Liver (tissue), 8 donors: ENCODE measurements at regions not wholly inside any gene's neighbourhood (a gene's known extent, or its start where the extent isn't known, plus 50 kb on each side); places are given as distances from the start of the nearest gene placed in this dataset.

ENCODE experiments used
- DNase-seq: peaks from one replicate; pipeline ENCODE4 v3.0.0-alpha.2; 2017; ENCODE audit warnings: low spot score
- H3K27ac ChIP-seq, 2 donors: one replicate each; pipeline ENCODE4 v1.7.0; 2013; ENCODE audit warnings: inconsistent platforms in 2 of 2, low read length in 2 of 2, control low read depth in 1 of 2, low read depth in 1 of 2, mild to moderate bottlenecking in 1 of 2
- H3K27me3 ChIP-seq, 4 donors: one replicate each; pipeline versions ENCODE4 v1.6.1 to v1.7.0; 2013; ENCODE audit warnings: low read length in 3 of 4, inconsistent platforms in 1 of 4, mild to moderate bottlenecking in 1 of 4, moderate library complexity in 1 of 4; ENCODE audit not compliant: control insufficient read depth in 4 of 4, insufficient read depth in 4 of 4
- H3K36me3 ChIP-seq, 4 donors: one replicate each; pipeline versions ENCODE4 v1.6.1 to v1.7.0; 2013; ENCODE audit warnings: low read length in 3 of 4, mild to moderate bottlenecking in 3 of 4, low read depth in 1 of 4, moderate library complexity in 1 of 4; ENCODE audit not compliant: control insufficient read depth in 4 of 4, insufficient read depth in 3 of 4
- H3K4me1 ChIP-seq, 4 donors: one replicate each; pipeline versions ENCODE4 v1.6.1 to v1.7.0; 2013; ENCODE audit warnings: low read length in 3 of 4, mild to moderate bottlenecking in 3 of 4, moderate library complexity in 1 of 4; ENCODE audit not compliant: control insufficient read depth in 4 of 4, insufficient read depth in 4 of 4
- H3K4me3 ChIP-seq, 3 donors: one replicate each; pipeline versions ENCODE4 v1.6.1 to v1.7.0; 2013; ENCODE audit warnings: low read length in 3 of 3, control low read depth in 1 of 3, low read depth in 1 of 3, mild to moderate bottlenecking in 1 of 3
- H3K9ac ChIP-seq, 2 donors: one replicate each; pipeline ENCODE4 v1.7.0; 2013; ENCODE audit warnings: low read length in 2 of 2, mild to moderate bottlenecking in 2 of 2, moderate library complexity in 2 of 2, control low read depth in 1 of 2, low read depth in 1 of 2
- H3K9me3 ChIP-seq, 4 donors: one replicate each; pipeline versions ENCODE4 v1.6.1 to v1.7.0; 2013; ENCODE audit warnings: low read length in 3 of 4; ENCODE audit not compliant: control insufficient read depth in 4 of 4
- EGR1 ChIP-seq, 2 donors: IDR thresholded peaks; 2 replicates each; pipeline ENCODE4 v1.6.1; 2016 to 2018; ENCODE audit warnings: antibody characterized with exemption in 2 of 2, low read depth in 2 of 2
- GABPA ChIP-seq, 2 donors: IDR thresholded peaks in 1 of 2; conservative IDR thresholded peaks in 1 of 2; 2 replicates each; pipeline ENCODE4 v1.6.1; 2016; ENCODE audit warnings: antibody characterized with exemption in 2 of 2, mild to moderate bottlenecking in 1 of 2, moderate library complexity in 1 of 2
- HNF4A ChIP-seq, 2 donors: conservative IDR thresholded peaks; 2 replicates each; pipeline ENCODE4 v1.6.1; 2016; ENCODE audit warnings: antibody characterized with exemption in 2 of 2, mild to moderate bottlenecking in 2 of 2
- HNF4G ChIP-seq: IDR thresholded peaks from 2 replicates; pipeline ENCODE4 v1.6.1; 2016; ENCODE audit warnings: antibody characterized with exemption
- JUND ChIP-seq, 2 donors: IDR thresholded peaks; 2 replicates each; pipeline ENCODE4 v1.6.1; 2016; ENCODE audit warnings: antibody characterized with exemption in 2 of 2
- NR2F2 ChIP-seq: IDR thresholded peaks from 2 replicates; pipeline ENCODE4 v1.6.1; 2016; ENCODE audit warnings: antibody characterized with exemption
- REST ChIP-seq: IDR thresholded peaks from 2 replicates; pipeline ENCODE4 v1.6.1; 2016; ENCODE audit warnings: antibody characterized with exemption, mild to moderate bottlenecking
- RXRA ChIP-seq, 2 donors: IDR thresholded peaks; 2 replicates each; pipeline ENCODE4 v1.6.1; 2017 to 2018; ENCODE audit warnings: antibody characterized with exemption in 2 of 2, mild to moderate bottlenecking in 1 of 2
- SP1 ChIP-seq: IDR thresholded peaks from 2 replicates; pipeline ENCODE4 v1.6.1; 2018; ENCODE audit warnings: antibody characterized with exemption, mild to moderate bottlenecking
- YY1 ChIP-seq: IDR thresholded peaks from 2 replicates; pipeline ENCODE4 v1.6.1; 2016; ENCODE audit warnings: antibody characterized with exemption, mild to moderate bottlenecking
- ZBTB33 ChIP-seq: IDR thresholded peaks from 2 replicates; pipeline ENCODE4 v1.6.1; 2016; ENCODE audit warnings: antibody characterized with exemption
- WGBS: extraction: QIAGEN DNeasy Blood & Tissue Kit; methylation state at CpG from one replicate; pipeline ENCODE4 v1.1.7; 2013; 5-methylcytosine and 5-hydroxymethylcytosine counted together
- TF ChIP-seq, protein P1 (sequence below): fragments of 150-350 bp; IDR thresholded peaks from 2 replicates; pipeline ENCODE4 v1.5.1; 2017; ENCODE audit warnings: improper control_type of control experiment, low read depth, low read length; ENCODE audit not compliant: missing input control
- TF ChIP-seq, protein P2 (sequence below): IDR thresholded peaks from 2 replicates; pipeline ENCODE4 v1.6.1; 2016; ENCODE audit warnings: antibody characterized with exemption
- donor health status: healthy.
- donor health status: healthy.
- donor health status: healthy.
- donor health status: healthy.
- donor health status: healthy.

- Histone ChIP-seq H3K4me1 (no peaks in the 10 kb centered on the region), H3K9me3 (no peaks in the 10 kb centered on the region), H3K27me3 (no peaks in the 10 kb centered on the region), H3K9ac (no peak overlapping the region), H3K27ac (no peak overlapping the region), H3K4me3 (no peak overlapping the region), H3K36me3 (no peaks in the 10 kb centered on the region)
- no peak for DNase-seq
- 72% methylated on average over 6 of the region's 6 CpGs for WGBS
- TF ChIP-seq NR2F2 (no peak), GABPA (IDR thresholded peaks at IDR 0.05 in 1 of 2, conservative IDR thresholded peaks at IDR 0.05 in 1 of 2) (no peak), EGR1 (IDR thresholded peaks at IDR 0.05; ENCODE audit: low read depth in 2 of 2) (no peak), HNF4A (conservative IDR thresholded peaks at IDR 0.05) (no peak), JUND (IDR thresholded peaks at IDR 0.05) (no peak), HNF4G (no peak), ZBTB33 (no peak), REST (no peak)
- TF ChIP-seq, protein P1, sequence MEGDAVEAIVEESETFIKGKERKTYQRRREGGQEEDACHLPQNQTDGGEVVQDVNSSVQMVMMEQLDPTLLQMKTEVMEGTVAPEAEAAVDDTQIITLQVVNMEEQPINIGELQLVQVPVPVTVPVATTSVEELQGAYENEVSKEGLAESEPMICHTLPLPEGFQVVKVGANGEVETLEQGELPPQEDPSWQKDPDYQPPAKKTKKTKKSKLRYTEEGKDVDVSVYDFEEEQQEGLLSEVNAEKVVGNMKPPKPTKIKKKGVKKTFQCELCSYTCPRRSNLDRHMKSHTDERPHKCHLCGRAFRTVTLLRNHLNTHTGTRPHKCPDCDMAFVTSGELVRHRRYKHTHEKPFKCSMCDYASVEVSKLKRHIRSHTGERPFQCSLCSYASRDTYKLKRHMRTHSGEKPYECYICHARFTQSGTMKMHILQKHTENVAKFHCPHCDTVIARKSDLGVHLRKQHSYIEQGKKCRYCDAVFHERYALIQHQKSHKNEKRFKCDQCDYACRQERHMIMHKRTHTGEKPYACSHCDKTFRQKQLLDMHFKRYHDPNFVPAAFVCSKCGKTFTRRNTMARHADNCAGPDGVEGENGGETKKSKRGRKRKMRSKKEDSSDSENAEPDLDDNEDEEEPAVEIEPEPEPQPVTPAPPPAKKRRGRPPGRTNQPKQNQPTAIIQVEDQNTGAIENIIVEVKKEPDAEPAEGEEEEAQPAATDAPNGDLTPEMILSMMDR: no peak
Observed at GRCh38 chr12:127054531-127054930, 1212.4 kb upstream of the TMEM132C start.

GRCh38 chr12:127060310-127060847 lies 1206.6 kb upstream of the TMEM132C start:
- no peaks in the 10 kb centered on the region for H3K9me3 ChIP-seq
- DNase-seq: no peak
- 77% methylated on average over 28 of the region's 28 CpGs for WGBS

More at GRCh38 chr12:127060310-127060847, 1206.6 kb upstream of the TMEM132C start:
- no peaks in the 10 kb centered on the region for H3K36me3 ChIP-seq
- peak overlapping the region in 1 of 3 donors; percentile 22 for H3K4me3 ChIP-seq
- H3K27ac ChIP-seq: no peak overlapping the region
- H3K4me1 ChIP-seq: no peaks in the 10 kb centered on the region
- H3K27me3 ChIP-seq: peaks cover 0 to 4% (median 0%) of the 10 kb centered on the region in 4 donors
- H3K9ac ChIP-seq: no peak overlapping the region
- TF ChIP-seq YY1 (peak; percentile 60), HNF4A (conservative IDR thresholded peaks at IDR 0.05) (peak in 1 of 2 donors; percentile 49), REST (no peak), SP1 (no peak), RXRA (IDR thresholded peaks at IDR 0.05) (peak in 1 of 2 donors; percentile 18)
- TF ChIP-seq, protein P2, sequence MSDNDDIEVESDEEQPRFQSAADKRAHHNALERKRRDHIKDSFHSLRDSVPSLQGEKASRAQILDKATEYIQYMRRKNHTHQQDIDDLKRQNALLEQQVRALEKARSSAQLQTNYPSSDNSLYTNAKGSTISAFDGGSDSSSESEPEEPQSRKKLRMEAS: peak; percentile 12
